CD4-positive, CD25-positive, alpha-beta regulatory T cell (primary cell): ENCODE measurements at regions not wholly inside any gene's neighbourhood (a gene's known extent, or its start where the extent isn't known, plus 50 kb on each side); places are given as distances from the start of the nearest gene placed in this dataset.

Experiments used
- ATAC-seq, 2 donors: fragments of 150-1000 bp; cut with Tn5 transposase; one replicate each; pipeline ENCODE4 v1.10.0; 2021; ENCODE audit warnings: low read depth in 2 of 2, moderate number of reproducible peaks in 2 of 2, moderate library complexity in 1 of 2
- DNase-seq, 3 donors: peaks; one replicate each; pipeline versions ENCODE4 v3.0.0 to v3.0.0-alpha.2; 2012 to 2022; ENCODE audit warnings: mixed read lengths in 1 of 3
- H3K27ac ChIP-seq: one replicate; pipeline ENCODE4 v1.7.0; 2013; ENCODE audit warnings: mild to moderate bottlenecking, low read length; ENCODE audit not compliant: insufficient read depth, poor library complexity, severe bottlenecking
- H3K27me3 ChIP-seq: one replicate; pipeline ENCODE4 v1.7.0; 2013; ENCODE audit warnings: low read length; ENCODE audit not compliant: control insufficient read depth, insufficient read depth
- H3K36me3 ChIP-seq: one replicate; pipeline ENCODE4 v1.7.0; 2013; ENCODE audit warnings: mild to moderate bottlenecking, low read length, moderate library complexity; ENCODE audit not compliant: control insufficient read depth, insufficient read depth
- H3K4me1 ChIP-seq: 2 replicates; pipeline ENCODE4 v1.7.0; 2013; ENCODE audit warnings: mild to moderate bottlenecking, low read length; ENCODE audit not compliant: insufficient read depth, control insufficient read depth, poor library complexity, severe bottlenecking
- H3K4me3 ChIP-seq: one replicate; pipeline ENCODE4 v1.7.0; 2013; ENCODE audit warnings: low read depth, mild to moderate bottlenecking, low read length, moderate library complexity
- H3K9me3 ChIP-seq, 2 experiments: 1 replicate in 1 of 2; 2 replicates in 1 of 2; pipeline ENCODE4 v1.7.0; 2013; ENCODE audit warnings: low read length in 2 of 2, mild to moderate bottlenecking in 1 of 2, moderate library complexity in 1 of 2; ENCODE audit not compliant: control insufficient read depth in 2 of 2
- H3K27ac Mint-ChIP-seq, 3 donors: one replicate each; pipeline ENCODE4 v1.8.0; 2020 to 2022; ENCODE audit warnings: mild to moderate bottlenecking in 3 of 3, mixed read lengths in 3 of 3, moderate library complexity in 2 of 3
- H3K27me3 Mint-ChIP-seq: one replicate; pipeline ENCODE4 v1.8.0; 2022; ENCODE audit warnings: mild to moderate bottlenecking, mixed read lengths
- H3K36me3 Mint-ChIP-seq: one replicate; pipeline ENCODE4 v1.8.0; 2020; ENCODE audit warnings: mixed read lengths
- H3K4me1 Mint-ChIP-seq, 4 donors: one replicate each; pipeline ENCODE4 v1.8.0; 2020 to 2022; ENCODE audit warnings: mixed read lengths in 4 of 4, mild to moderate bottlenecking in 1 of 4
- H3K4me3 Mint-ChIP-seq, 4 donors: one replicate each; pipeline ENCODE4 v1.8.0; 2020 to 2022; ENCODE audit warnings: mild to moderate bottlenecking in 4 of 4, mixed read lengths in 4 of 4, moderate library complexity in 3 of 4
- H3K9me3 Mint-ChIP-seq, 7 donors: one replicate each; pipeline ENCODE4 v1.8.0; 2020 to 2022; ENCODE audit warnings: mixed read lengths in 7 of 7, mild to moderate bottlenecking in 3 of 7, moderate library complexity in 2 of 7

GRCh38 chr6:163634211-163635171 is 220.0 kb downstream of the QKI start:
- no peaks in the 10 kb centered on the region for H3K9me3 ChIP-seq
- H3K27me3 ChIP-seq: no peaks in the 10 kb centered on the region
- H3K4me3 Mint-ChIP-seq: no peak overlapping the region
- H3K36me3 Mint-ChIP-seq: no peaks in the 10 kb centered on the region
- peaks cover 0 to 2% (median 0%) of the 10 kb centered on the region in 7 donors for H3K9me3 Mint-ChIP-seq
- H3K4me3 ChIP-seq: no peak overlapping the region
- H3K4me1 Mint-ChIP-seq: no peaks in the 10 kb centered on the region
- ATAC-seq: no peak
- DNase-seq: no peak
- no peaks in the 10 kb centered on the region for H3K27me3 Mint-ChIP-seq
- no peaks in the 10 kb centered on the region for H3K4me1 ChIP-seq
- H3K27ac ChIP-seq: no peak overlapping the region
- H3K27ac Mint-ChIP-seq: no peak overlapping the region
- no peaks in the 10 kb centered on the region for H3K36me3 ChIP-seq

- Histone ChIP-seq H3K27ac (no peak overlapping the region), H3K27me3 (no peaks in the 10 kb centered on the region), H3K36me3 (no peaks in the 10 kb centered on the region), H3K9me3 (no peaks in the 10 kb centered on the region), H3K4me1 (no peaks in the 10 kb centered on the region), H3K4me3 (no peak overlapping the region)
- Mint-ChIP-seq H3K27ac (no peak overlapping the region), H3K9me3 (peaks cover 0 to 2% (median 0%) of the 10 kb centered on the region in 7 donors), H3K4me1 (no peaks in the 10 kb centered on the region), H3K36me3 (no peaks in the 10 kb centered on the region), H3K4me3 (no peak overlapping the region), H3K27me3 (no peaks in the 10 kb centered on the region)
- DNase-seq (no peak), ATAC-seq (no peak)
These were observed 216.5 kb downstream of the QKI start for GRCh38 chr6:163630991-163631390.

GRCh38 chr6:163630572-163630971 is 216.1 kb downstream of the QKI start:
- no peaks in the 10 kb centered on the region for H3K4me1 ChIP-seq
- ATAC-seq (no peak), DNase-seq (no peak)
- Mint-ChIP-seq H3K27ac (no peak overlapping the region), H3K27me3 (no peaks in the 10 kb centered on the region), H3K9me3 (peaks cover 0 to 2% (median 0%) of the 10 kb centered on the region in 7 donors), H3K4me3 (no peak overlapping the region), H3K4me1 (no peaks in the 10 kb centered on the region), H3K36me3 (no peaks in the 10 kb centered on the region)
- no peaks in the 10 kb centered on the region for H3K36me3 ChIP-seq
- H3K9me3 ChIP-seq: no peaks in the 10 kb centered on the region
- no peaks in the 10 kb centered on the region for H3K27me3 ChIP-seq
- H3K27ac ChIP-seq: no peak overlapping the region
- H3K4me3 ChIP-seq: no peak overlapping the region

GRCh38 chr6:163630096-163630495 is 215.6 kb downstream of the QKI start:
- Mint-ChIP-seq H3K27ac (no peak overlapping the region), H3K27me3 (no peaks in the 10 kb centered on the region), H3K4me3 (no peak overlapping the region), H3K4me1 (no peaks in the 10 kb centered on the region), H3K9me3 (peaks cover 0 to 2% (median 0%) of the 10 kb centered on the region in 7 donors), H3K36me3 (no peaks in the 10 kb centered on the region)
- ATAC-seq (no peak), DNase-seq (no peak)
- Histone ChIP-seq H3K27me3 (no peaks in the 10 kb centered on the region), H3K27ac (no peak overlapping the region), H3K36me3 (no peaks in the 10 kb centered on the region), H3K9me3 (no peaks in the 10 kb centered on the region), H3K4me1 (no peaks in the 10 kb centered on the region), H3K4me3 (no peak overlapping the region)
